ENCODE measurements at regions not wholly inside any gene's neighbourhood (a gene's known extent, or its start where the extent isn't known, plus 50 kb on each side); places are given as distances from the start of the nearest gene placed in this dataset.

- no peak overlapping the region for H3K27ac ChIP-seq
- H3K27me3 ChIP-seq: no peaks in the 10 kb centered on the region
- 62 to 67% methylated on average over 1 of the region's 1 CpG for WGBS, 2 donors (ENCODE audit: low coverage in 1 of 2)
- no peak for DNase-seq
- in situ Hi-C loops (cut with MboI; ENCODE audit: low pct_ligation_motif_present in 1 of 4, low pct_unique_long_range_greater_than_20kb in 1 of 4, low sequenced_read_pairs in 3 of 4) (no loop called here), intact Hi-C loops (cut with DNase I; ENCODE audit: low total_unique reads) (no loop called here)
- H3K9me3 ChIP-seq: no peaks in the 10 kb centered on the region
- H3K36me3 ChIP-seq: no peaks in the 10 kb centered on the region
- no peak for TF ChIP-seq POLR2AphosphoS5 (IDR thresholded peaks at IDR 0.05)
- TF ChIP-seq EP300 (IDR thresholded peaks at IDR 0.05; ENCODE audit: low read depth): no peak
- no peak for TF ChIP-seq POLR2A (IDR thresholded peaks at IDR 0.05)
- TF ChIP-seq CTCF (IDR thresholded peaks at IDR 0.05): no peak
- H3K4me3 ChIP-seq: no peak overlapping the region
- H3K4me1 ChIP-seq: no peaks in the 10 kb centered on the region
Observed at GRCh38 chr5:43780586-43780985, 177.6 kb downstream of the NNT start.

GRCh38 chr5:43774881-43775399 lies 172.0 kb downstream of the NNT start:
- intact Hi-C loops (cut with DNase I; ENCODE audit: low total_unique reads): no loop called here
- Histone ChIP-seq H3K27ac (no peak overlapping the region), H3K36me3 (no peaks in the 10 kb centered on the region), H3K9me3 (no peaks in the 10 kb centered on the region), H3K4me1 (no peaks in the 10 kb centered on the region), H3K4me3 (no peak overlapping the region), H3K27me3 (no peaks in the 10 kb centered on the region)
- TF ChIP-seq POLR2A (IDR thresholded peaks at IDR 0.05) (no peak), POLR2AphosphoS5 (IDR thresholded peaks at IDR 0.05) (no peak), EP300 (IDR thresholded peaks at IDR 0.05; ENCODE audit: low read depth) (no peak), CTCF (IDR thresholded peaks at IDR 0.05) (no peak)
- DNase-seq: no peak
- 89 to 100% methylated on average over 1 of the region's 1 CpG for WGBS, 2 donors (ENCODE audit: low coverage in 1 of 2)
- in situ Hi-C loops (cut with MboI; ENCODE audit: low pct_ligation_motif_present in 1 of 4, low pct_unique_long_range_greater_than_20kb in 1 of 4, low sequenced_read_pairs in 3 of 4): no loop called here

- no peak overlapping the region for H3K4me3 ChIP-seq
- WGBS, 2 donors (ENCODE audit: low coverage in 1 of 2): 78 to 83% methylated on average over 1 of the region's 1 CpG
- no peak for TF ChIP-seq CTCF (IDR thresholded peaks at IDR 0.05)
- TF ChIP-seq POLR2A (IDR thresholded peaks at IDR 0.05): no peak
- no peak for TF ChIP-seq POLR2AphosphoS5 (IDR thresholded peaks at IDR 0.05)
- TF ChIP-seq EP300 (IDR thresholded peaks at IDR 0.05; ENCODE audit: low read depth): no peak
- no peaks in the 10 kb centered on the region for H3K36me3 ChIP-seq
- no peaks in the 10 kb centered on the region for H3K4me1 ChIP-seq
- in situ Hi-C loops (cut with MboI; ENCODE audit: low pct_ligation_motif_present in 1 of 4, low pct_unique_long_range_greater_than_20kb in 1 of 4, low sequenced_read_pairs in 3 of 4) (no loop called here), intact Hi-C loops (cut with DNase I; ENCODE audit: low total_unique reads) (no loop called here)
- no peak for DNase-seq
- no peaks in the 10 kb centered on the region for H3K27me3 ChIP-seq
- H3K9me3 ChIP-seq: no peaks in the 10 kb centered on the region
- H3K27ac ChIP-seq: no peak overlapping the region
Observed at GRCh38 chr5:43773478-43773844, 170.5 kb downstream of the NNT start.

- H3K27ac ChIP-seq: no peak overlapping the region
- no peaks in the 10 kb centered on the region for H3K4me1 ChIP-seq
- intact Hi-C loops (cut with DNase I; ENCODE audit: low total_unique reads) (no loop called here), in situ Hi-C loops (cut with MboI; ENCODE audit: low pct_ligation_motif_present in 1 of 4, low pct_unique_long_range_greater_than_20kb in 1 of 4, low sequenced_read_pairs in 3 of 4) (no loop called here)
- H3K36me3 ChIP-seq: no peaks in the 10 kb centered on the region
- H3K4me3 ChIP-seq: no peak overlapping the region
- no peak for DNase-seq
- 64 to 75% methylated on average over 5 of the region's 5 CpGs for WGBS, 2 donors (ENCODE audit: low coverage in 1 of 2)
- H3K27me3 ChIP-seq: no peaks in the 10 kb centered on the region
- no peaks in the 10 kb centered on the region for H3K9me3 ChIP-seq
- TF ChIP-seq POLR2AphosphoS5 (IDR thresholded peaks at IDR 0.05): no peak
- TF ChIP-seq POLR2A (IDR thresholded peaks at IDR 0.05): no peak
- TF ChIP-seq EP300 (IDR thresholded peaks at IDR 0.05; ENCODE audit: low read depth): no peak
- TF ChIP-seq CTCF (IDR thresholded peaks at IDR 0.05): no peak
Observed at GRCh38 chr5:43772764-43773477, 169.9 kb downstream of the NNT start.
